ENCODE measurements at regions not wholly inside any gene's neighbourhood (a gene's known extent, or its start where the extent isn't known, plus 50 kb on each side); places are given as distances from the start of the nearest gene placed in this dataset.

GRCh38 chr6:44630125-44631028 lies 242.9 kb downstream of the CDC5L start:
- POLR2A ChIA-PET, result interaction anchor here (0.6 kb wide), 1 partner anchor 243 kb away, joined by 3 read pairs; the partner anchor contains the start of gene CDC5L
- ATAC-seq, result peak; percentile 67

GRCh38 chr6:44631968-44632367 lies 244.5 kb downstream of the CDC5L start:
- Mint-ChIP-seq H3K9me3 (ENCODE audit: insufficient read depth) (no peaks in the 10 kb centered on the region), H3K27me3 (ENCODE audit: low read depth) (peaks cover 6% of the 10 kb centered on the region), H3K4me1 (ENCODE audit: low read depth) (peaks cover 7% of the 10 kb centered on the region), H3K27ac (no peak overlapping the region), H3K4me3 (no peak overlapping the region), H3K36me3 (ENCODE audit: low read depth) (no peaks in the 10 kb centered on the region)
- DNase-seq (no peak), ATAC-seq (no peak)
- POLR2A ChIA-PET, result no interaction called here
- CTCF ChIA-PET, result interaction anchor here (1.5 to 3.4 kb wide), 3 partner anchors 24 to 1291 kb away, joined by 3 to 21 read pairs (median 8); no protein-coding TSS in a partner anchor

More at GRCh38 chr6:44630125-44631028, 242.9 kb downstream of the CDC5L start:
- H3K4me1 Mint-ChIP-seq (ENCODE audit: low read depth), result peaks cover 7% of the 10 kb centered on the region
- peaks cover 8% of the 10 kb centered on the region for H3K27me3 Mint-ChIP-seq (ENCODE audit: low read depth)
- H3K9me3 Mint-ChIP-seq (ENCODE audit: insufficient read depth), result no peaks in the 10 kb centered on the region
- H3K27ac Mint-ChIP-seq, result no peak overlapping the region
- peak; percentile 40 for DNase-seq
- no peaks in the 10 kb centered on the region for H3K36me3 Mint-ChIP-seq (ENCODE audit: low read depth)
- no peak overlapping the region for H3K4me3 Mint-ChIP-seq
- CTCF ChIA-PET, result interaction anchor here (0.6 to 3.4 kb wide), 31 partner anchors 16 to 1301 kb away, joined by 3 to 21 read pairs (median 3); no protein-coding TSS in a partner anchor

- ATAC-seq, result no peak
- Mint-ChIP-seq H3K27me3 (ENCODE audit: low read depth) (peaks cover 6% of the 10 kb centered on the region), H3K4me1 (ENCODE audit: low read depth) (peaks cover 3% of the 10 kb centered on the region), H3K36me3 (ENCODE audit: low read depth) (no peaks in the 10 kb centered on the region), H3K27ac (no peak overlapping the region), H3K4me3 (no peak overlapping the region), H3K9me3 (ENCODE audit: insufficient read depth) (no peaks in the 10 kb centered on the region)
- CTCF ChIA-PET, result interaction anchor here (1.7 kb wide), 1 partner anchor 1288 kb away, joined by 3 read pairs; no protein-coding TSS in a partner anchor
- no peak for DNase-seq
- POLR2A ChIA-PET, result no interaction called here
Observed at GRCh38 chr6:44634321-44634720, 246.8 kb downstream of the CDC5L start.

GRCh38 chr6:44635486-44635885 lies 248.0 kb downstream of the CDC5L start:
- ChIA-PET CTCF (interaction anchor here (0.8 kb wide), 1 partner anchor 160 kb away, joined by 4 read pairs; no protein-coding TSS in a partner anchor), POLR2A (no interaction called here)
- Mint-ChIP-seq H3K9me3 (ENCODE audit: insufficient read depth) (no peaks in the 10 kb centered on the region), H3K27me3 (ENCODE audit: low read depth) (peaks cover 6% of the 10 kb centered on the region), H3K36me3 (ENCODE audit: low read depth) (no peaks in the 10 kb centered on the region), H3K27ac (no peak overlapping the region), H3K4me1 (ENCODE audit: low read depth) (peaks cover 3% of the 10 kb centered on the region), H3K4me3 (no peak overlapping the region)
- DNase-seq (no peak), ATAC-seq (no peak)

- ATAC-seq, result no peak
- no peak for DNase-seq
- no peak overlapping the region for H3K4me3 Mint-ChIP-seq
- POLR2A ChIA-PET, result no interaction called here
- CTCF ChIA-PET, result no interaction called here
- H3K36me3 Mint-ChIP-seq (ENCODE audit: low read depth), result no peaks in the 10 kb centered on the region
- no peaks in the 10 kb centered on the region for H3K9me3 Mint-ChIP-seq (ENCODE audit: insufficient read depth)
- no peak overlapping the region for H3K27ac Mint-ChIP-seq
- H3K4me1 Mint-ChIP-seq (ENCODE audit: low read depth), result peaks cover 1% of the 10 kb centered on the region
- no peaks in the 10 kb centered on the region for H3K27me3 Mint-ChIP-seq (ENCODE audit: low read depth)
Observed at GRCh38 chr6:44636561-44637248, 249.2 kb downstream of the CDC5L start.

GRCh38 chr6:44641344-44642031 lies 254.0 kb downstream of the CDC5L start:
- Mint-ChIP-seq H3K36me3 (ENCODE audit: low read depth) (no peaks in the 10 kb centered on the region), H3K4me1 (ENCODE audit: low read depth) (peaks cover 1% of the 10 kb centered on the region), H3K27me3 (ENCODE audit: low read depth) (no peaks in the 10 kb centered on the region), H3K27ac (no peak overlapping the region), H3K9me3 (ENCODE audit: insufficient read depth) (no peaks in the 10 kb centered on the region), H3K4me3 (no peak overlapping the region)
- ChIA-PET POLR2A (no interaction called here), CTCF (interaction anchor here (0.7 to 1.1 kb wide), 3 partner anchors 14 to 166 kb away, joined by 3 read pairs; no protein-coding TSS in a partner anchor)
- ATAC-seq (no peak), DNase-seq (no peak)

GRCh38 chr6:44642349-44642748 lies 254.8 kb downstream of the CDC5L start:
- no peak for DNase-seq
- ChIA-PET CTCF (interaction anchor here (1.1 kb wide), 1 partner anchor 14 kb away, joined by 3 read pairs; no protein-coding TSS in a partner anchor), POLR2A (no interaction called here)
- no peaks in the 10 kb centered on the region for H3K36me3 Mint-ChIP-seq (ENCODE audit: low read depth)
- H3K27me3 Mint-ChIP-seq (ENCODE audit: low read depth), result no peaks in the 10 kb centered on the region
- H3K27ac Mint-ChIP-seq, result peak overlapping the region; percentile 32
- no peaks in the 10 kb centered on the region for H3K9me3 Mint-ChIP-seq (ENCODE audit: insufficient read depth)
- no peak for ATAC-seq
- H3K4me1 Mint-ChIP-seq (ENCODE audit: low read depth), result peaks cover 1% of the 10 kb centered on the region
- no peak overlapping the region for H3K4me3 Mint-ChIP-seq

- H3K4me1 Mint-ChIP-seq (ENCODE audit: low read depth), result peaks cover 1% of the 10 kb centered on the region
- POLR2A ChIA-PET, result no interaction called here
- peak; percentile 60 for ATAC-seq
Observed at GRCh38 chr6:44642870-44643522, 255.5 kb downstream of the CDC5L start.

GRCh38 chr6:44645276-44645675 lies 257.8 kb downstream of the CDC5L start:
- Mint-ChIP-seq H3K4me3 (no peak overlapping the region), H3K27me3 (ENCODE audit: low read depth) (no peaks in the 10 kb centered on the region), H3K27ac (no peak overlapping the region), H3K36me3 (ENCODE audit: low read depth) (no peaks in the 10 kb centered on the region), H3K9me3 (ENCODE audit: insufficient read depth) (no peaks in the 10 kb centered on the region), H3K4me1 (ENCODE audit: low read depth) (peaks cover 4% of the 10 kb centered on the region)
- CTCF ChIA-PET, result interaction anchor here (1.0 to 3.4 kb wide), 2 partner anchors 10 to 169 kb away, joined by 5 to 13 read pairs; no protein-coding TSS in a partner anchor
- ATAC-seq (no peak), DNase-seq (no peak)
- POLR2A ChIA-PET, result no interaction called here

More at GRCh38 chr6:44642870-44643522, 255.5 kb downstream of the CDC5L start:
- Mint-ChIP-seq H3K36me3 (ENCODE audit: low read depth) (no peaks in the 10 kb centered on the region), H3K27ac (no peak overlapping the region), H3K4me3 (no peak overlapping the region), H3K9me3 (ENCODE audit: insufficient read depth) (no peaks in the 10 kb centered on the region), H3K27me3 (ENCODE audit: low read depth) (no peaks in the 10 kb centered on the region)
- DNase-seq, result peak; percentile 28
- CTCF ChIA-PET, result interaction anchor here (1.2 kb wide), 1 partner anchor 168 kb away, joined by 5 read pairs; no protein-coding TSS in a partner anchor

GRCh38 chr6:44646355-44646754 lies 258.8 kb downstream of the CDC5L start:
- ATAC-seq (no peak), DNase-seq (no peak)
- Mint-ChIP-seq H3K27me3 (ENCODE audit: low read depth) (no peaks in the 10 kb centered on the region), H3K4me3 (no peak overlapping the region), H3K36me3 (ENCODE audit: low read depth) (no peaks in the 10 kb centered on the region), H3K9me3 (ENCODE audit: insufficient read depth) (no peaks in the 10 kb centered on the region), H3K4me1 (ENCODE audit: low read depth) (peaks cover 3% of the 10 kb centered on the region), H3K27ac (no peak overlapping the region)
- POLR2A ChIA-PET, result no interaction called here
- CTCF ChIA-PET, result interaction anchor here (1.4 to 3.4 kb wide), 2 partner anchors 9 to 170 kb away, joined by 4 to 13 read pairs; no protein-coding TSS in a partner anchor
